Keratinocyte (primary cell): ENCODE measurements at regions not wholly inside any gene's neighbourhood (a gene's known extent, or its start where the extent isn't known, plus 50 kb on each side); places are given as distances from the start of the nearest gene placed in this dataset.

Experiments used
- DNase-seq: peaks from one replicate; pipeline ENCODE4 v3.0.0-alpha.2; 2011; ENCODE audit warnings: low read depth, missing footprints, low spot score
- FAIRE-seq: peaks from 2 replicates; lab custom pipeline; 2011; peaks lifted over from hg19 to GRCh38; lab: Jason Lieb, UNC
- H2AFZ ChIP-seq: 2 replicates; pipeline ENCODE4 v1.6.0; 2012; ENCODE audit warnings: low read length, control low read depth, inconsistent platforms; ENCODE audit not compliant: control insufficient read depth
- H3K27ac ChIP-seq: 2 replicates; pipeline ENCODE4 v1.5.1; 2011; ENCODE audit warnings: low read length; ENCODE audit not compliant: control insufficient read depth, insufficient read depth
- H3K27me3 ChIP-seq: 3 replicates; pipeline ENCODE4 v1.6.0; 2011; ENCODE audit warnings: low read length; ENCODE audit not compliant: control insufficient read depth, insufficient read depth; ENCODE audit errors: extremely low read depth
- H3K36me3 ChIP-seq, 2 experiments: 2 replicates in 1 of 2; 3 replicates in 1 of 2; pipeline ENCODE4 v1.5.1; 2011; ENCODE audit warnings: low read length in 2 of 2, mild to moderate bottlenecking in 1 of 2; ENCODE audit not compliant: control insufficient read depth in 2 of 2, insufficient read depth in 2 of 2; ENCODE audit errors: extremely low read depth in 1 of 2
- H3K4me1 ChIP-seq: 3 replicates; pipeline ENCODE4 v1.5.1; 2011; ENCODE audit warnings: low read length; ENCODE audit not compliant: control insufficient read depth, insufficient read depth; ENCODE audit errors: extremely low read depth
- H3K4me2 ChIP-seq: 3 replicates; pipeline ENCODE4 v1.6.0; 2011; ENCODE audit warnings: low read depth, low read length; ENCODE audit not compliant: control insufficient read depth, insufficient read depth; ENCODE audit errors: extremely low read depth
- H3K4me3 ChIP-seq, 3 experiments: fragments of 200-600 bp in 1 of 3; sonication (generic) in 1 of 3; 2 replicates in 2 of 3; 3 replicates in 1 of 3; pipeline ENCODE4 v1.5.1; 2011 to 2016; ENCODE audit warnings: low read length in 3 of 3, mild to moderate bottlenecking in 3 of 3, control low read depth in 2 of 3, inconsistent platforms in 1 of 3, low read depth in 1 of 3, mixed read lengths in 1 of 3, mixed run types in 1 of 3, moderate library complexity in 1 of 3; ENCODE audit not compliant: control insufficient read depth in 2 of 3, insufficient read depth in 2 of 3; ENCODE audit errors: extremely low read depth in 1 of 3
- H3K79me2 ChIP-seq: 2 replicates; pipeline ENCODE4 v1.6.0; 2012; ENCODE audit warnings: low read length; ENCODE audit not compliant: control insufficient read depth, insufficient read depth
- H3K9ac ChIP-seq: 3 replicates; pipeline ENCODE4 v1.6.0; 2011; ENCODE audit warnings: low read length; ENCODE audit not compliant: control insufficient read depth, insufficient read depth; ENCODE audit errors: extremely low read depth
- H3K9me1 ChIP-seq: 3 replicates; pipeline ENCODE4 v1.6.0; 2011; ENCODE audit warnings: low read length; ENCODE audit not compliant: control insufficient read depth, insufficient read depth; ENCODE audit errors: extremely low read depth
- H3K9me3 ChIP-seq: 2 replicates; pipeline ENCODE4 v1.5.1; 2012; ENCODE audit warnings: low read depth, low read length; ENCODE audit not compliant: control insufficient read depth
- H4K20me1 ChIP-seq: 3 replicates; pipeline ENCODE4 v1.6.0; 2011; ENCODE audit warnings: low read length; ENCODE audit not compliant: control insufficient read depth, insufficient read depth; ENCODE audit errors: extremely low read depth
- CTCF ChIP-seq, 3 experiments: IDR thresholded peaks in 1 of 3; conservative IDR thresholded peaks in 1 of 3; optimal IDR thresholded peaks in 1 of 3; 2 replicates in 2 of 3; 3 replicates in 1 of 3; pipeline versions ENCODE3 to v1.5.1; 2011; ENCODE audit warnings: low read length in 3 of 3, mild to moderate bottlenecking in 3 of 3, moderate library complexity in 2 of 3, control low read depth in 1 of 3, inconsistent platforms in 1 of 3; ENCODE audit not compliant: insufficient read depth in 2 of 3; ENCODE audit errors: extremely low read depth in 1 of 3
- EZH2 ChIP-seq: IDR thresholded peaks from one replicate; pipeline ENCODE4 v1.6.1; 2012; ENCODE audit warnings: inconsistent platforms, mild to moderate bottlenecking, low read length, moderate library complexity
- dilution Hi-C: fragments of 300-500 bp; cut with MboI; formaldehyde crosslinking; loops from one replicate; pipeline ENCODE4 v1.7.0; 2020; ENCODE audit warnings: low sequenced_read_pairs; ENCODE audit not compliant: extremely low pct_ligation_motif_present

- H3K36me3 ChIP-seq, result no peaks in the 10 kb centered on the region
- H3K9ac ChIP-seq, result no peak overlapping the region
- dilution Hi-C loops, result no loop called here
- H3K9me3 ChIP-seq, result no peaks in the 10 kb centered on the region
- no peaks in the 10 kb centered on the region for H4K20me1 ChIP-seq
- DNase-seq (no peak), FAIRE-seq (no peak)
- TF ChIP-seq EZH2 (no peak), CTCF (optimal IDR thresholded peaks at IDR 0.05 in 1 of 3, IDR thresholded peaks at IDR 0.05 in 1 of 3, conservative IDR thresholded peaks at IDR 0.05 in 1 of 3; ENCODE audit: extremely low read depth in 1 of 3, insufficient read depth in 2 of 3, low read length in 3 of 3) (no peak)
- no peaks in the 10 kb centered on the region for H3K9me1 ChIP-seq
- no peaks in the 10 kb centered on the region for H3K79me2 ChIP-seq
- no peak overlapping the region for H3K4me2 ChIP-seq
- H3K27ac ChIP-seq, result no peak overlapping the region
- no peak overlapping the region for H2AFZ ChIP-seq
- H3K4me3 ChIP-seq, result no peak overlapping the region
- H3K27me3 ChIP-seq, result no peaks in the 10 kb centered on the region
- no peaks in the 10 kb centered on the region for H3K4me1 ChIP-seq
These were observed 75.6 kb upstream of the CCDC150 start for GRCh38 chr2:196563876-196564275.

- Histone ChIP-seq H3K9ac (no peak overlapping the region), H3K79me2 (no peaks in the 10 kb centered on the region), H3K27ac (no peak overlapping the region), H3K27me3 (no peaks in the 10 kb centered on the region), H3K4me3 (no peak overlapping the region), H3K4me2 (no peak overlapping the region), H3K36me3 (no peaks in the 10 kb centered on the region), H3K9me3 (no peaks in the 10 kb centered on the region), H3K9me1 (no peaks in the 10 kb centered on the region), H4K20me1 (no peaks in the 10 kb centered on the region), H2AFZ (no peak overlapping the region), H3K4me1 (no peaks in the 10 kb centered on the region)
- TF ChIP-seq EZH2, result no peak
- no peak for TF ChIP-seq CTCF (optimal IDR thresholded peaks at IDR 0.05 in 1 of 3, IDR thresholded peaks at IDR 0.05 in 1 of 3, conservative IDR thresholded peaks at IDR 0.05 in 1 of 3; ENCODE audit: extremely low read depth in 1 of 3, insufficient read depth in 2 of 3, low read length in 3 of 3)
- dilution Hi-C loops, result no loop called here
- no peak for DNase-seq
- FAIRE-seq, result no peak
These were observed 74.3 kb upstream of the CCDC150 start for GRCh38 chr2:196565106-196565765.
